ENCODE measurements at regions not wholly inside any gene's neighbourhood (a gene's known extent, or its start where the extent isn't known, plus 50 kb on each side); places are given as distances from the start of the nearest gene placed in this dataset.
"Not testable (repeated sequence)": the region's sequence is repeated elsewhere in the genome, so short reads cannot be mapped to it uniquely, and the experiment has no call there.

- FAIRE-seq = not testable (repeated sequence)
These were observed 1110.9 kb upstream of the TMEM132C start for GRCh38 chr12:127155935-127156619.

GRCh38 chr12:127157501-127158366 is 1109.2 kb upstream of the TMEM132C start:
- not testable (repeated sequence) for FAIRE-seq

DNA sequence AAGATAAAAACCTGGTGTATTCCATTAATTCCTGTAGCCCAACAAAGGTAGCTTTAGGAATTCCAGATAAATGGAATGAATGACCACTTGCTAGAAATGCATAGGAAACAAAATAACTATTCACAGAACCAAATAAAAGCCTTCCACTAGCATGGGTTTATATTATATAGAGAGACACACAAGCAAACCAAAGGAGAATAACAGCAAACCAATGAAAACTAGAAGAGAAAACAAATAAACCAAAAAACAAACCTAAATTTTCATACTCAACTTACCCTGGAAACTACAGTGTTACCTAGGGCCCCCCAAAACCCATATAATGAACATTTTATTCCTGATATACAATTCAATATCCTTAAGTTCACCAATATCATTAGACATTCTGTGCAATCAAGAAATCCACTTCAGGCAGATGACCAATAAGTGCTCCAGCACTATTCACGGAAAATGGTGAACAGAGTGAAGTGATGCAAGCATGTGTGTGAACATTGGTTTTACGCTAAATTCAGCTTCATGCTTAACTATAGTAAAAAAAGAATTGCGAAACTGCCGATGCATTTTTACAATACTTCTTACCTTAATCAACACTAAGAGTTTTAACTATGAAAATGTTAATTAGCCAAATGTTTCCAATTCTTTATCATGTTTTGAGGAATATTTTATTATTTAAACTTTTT is 1108.4 kb upstream of the TMEM132C start:
- FAIRE-seq = no peak

DNA sequence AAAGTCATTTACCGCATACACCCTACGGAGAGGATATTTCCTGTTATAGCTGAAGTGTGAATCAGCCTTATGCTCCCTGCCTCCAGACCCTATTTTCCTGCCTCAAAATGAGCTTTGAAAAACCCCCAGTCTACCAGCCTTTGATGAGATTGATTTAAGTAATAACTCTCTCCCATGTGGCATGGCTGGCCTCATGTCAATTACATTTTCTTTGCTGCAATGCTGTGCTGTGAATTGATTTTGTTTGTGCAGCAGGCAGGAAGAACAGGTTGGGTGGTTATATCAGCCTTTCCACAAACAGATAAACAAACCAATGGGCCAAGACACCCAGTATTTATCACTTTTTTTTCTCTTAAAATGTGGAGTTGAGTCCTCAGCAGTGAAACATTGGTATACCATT is 1105.5 kb upstream of the TMEM132C start:
- FAIRE-seq = no peak

DNA sequence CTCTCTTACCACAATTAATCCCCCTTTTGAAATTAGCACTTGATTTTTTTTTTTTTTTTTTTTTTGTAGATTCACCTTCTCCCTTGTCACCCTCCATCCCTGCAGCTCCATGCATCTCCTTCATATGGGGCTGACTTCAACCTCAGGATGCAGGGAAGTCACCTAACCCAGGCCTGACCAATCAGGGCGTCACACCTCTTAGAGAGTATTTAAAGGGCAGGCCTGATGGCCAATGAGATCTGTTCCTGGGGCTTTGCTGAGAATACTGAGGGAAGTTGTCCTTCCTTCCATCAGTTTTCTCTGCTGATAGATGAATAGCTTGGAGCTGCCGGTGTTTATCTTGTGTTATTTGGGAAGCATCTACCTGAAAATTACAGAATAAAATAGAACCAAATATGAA is 1104.7 kb upstream of the TMEM132C start:
- FAIRE-seq = no peak

DNA sequence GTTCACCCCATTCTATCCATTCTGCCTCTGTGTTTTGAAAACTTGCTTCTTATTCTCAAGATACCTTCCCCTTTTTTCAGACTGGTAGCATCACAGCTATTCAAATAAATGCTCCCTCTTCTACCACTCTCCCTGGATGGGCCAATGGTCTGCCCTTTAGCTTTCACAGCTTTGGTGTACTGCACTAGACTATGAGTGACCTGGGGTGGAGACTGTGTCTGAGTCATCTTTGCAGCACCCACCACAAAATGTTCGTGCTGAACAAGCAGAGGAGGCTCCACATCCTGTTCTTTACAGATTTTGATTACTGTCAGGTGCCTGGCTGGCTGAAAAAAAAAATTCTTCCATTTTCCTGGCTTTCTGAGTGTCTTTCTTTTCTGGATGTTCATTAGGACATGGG is 1104.1 kb upstream of the TMEM132C start:
- no peak for FAIRE-seq

- FAIRE-seq = no peak
These were observed 1101.2 kb upstream of the TMEM132C start for GRCh38 chr12:127165567-127166392.

- no peak for FAIRE-seq
These were observed 1097.4 kb upstream of the TMEM132C start for GRCh38 chr12:127169321-127170181.

DNA sequence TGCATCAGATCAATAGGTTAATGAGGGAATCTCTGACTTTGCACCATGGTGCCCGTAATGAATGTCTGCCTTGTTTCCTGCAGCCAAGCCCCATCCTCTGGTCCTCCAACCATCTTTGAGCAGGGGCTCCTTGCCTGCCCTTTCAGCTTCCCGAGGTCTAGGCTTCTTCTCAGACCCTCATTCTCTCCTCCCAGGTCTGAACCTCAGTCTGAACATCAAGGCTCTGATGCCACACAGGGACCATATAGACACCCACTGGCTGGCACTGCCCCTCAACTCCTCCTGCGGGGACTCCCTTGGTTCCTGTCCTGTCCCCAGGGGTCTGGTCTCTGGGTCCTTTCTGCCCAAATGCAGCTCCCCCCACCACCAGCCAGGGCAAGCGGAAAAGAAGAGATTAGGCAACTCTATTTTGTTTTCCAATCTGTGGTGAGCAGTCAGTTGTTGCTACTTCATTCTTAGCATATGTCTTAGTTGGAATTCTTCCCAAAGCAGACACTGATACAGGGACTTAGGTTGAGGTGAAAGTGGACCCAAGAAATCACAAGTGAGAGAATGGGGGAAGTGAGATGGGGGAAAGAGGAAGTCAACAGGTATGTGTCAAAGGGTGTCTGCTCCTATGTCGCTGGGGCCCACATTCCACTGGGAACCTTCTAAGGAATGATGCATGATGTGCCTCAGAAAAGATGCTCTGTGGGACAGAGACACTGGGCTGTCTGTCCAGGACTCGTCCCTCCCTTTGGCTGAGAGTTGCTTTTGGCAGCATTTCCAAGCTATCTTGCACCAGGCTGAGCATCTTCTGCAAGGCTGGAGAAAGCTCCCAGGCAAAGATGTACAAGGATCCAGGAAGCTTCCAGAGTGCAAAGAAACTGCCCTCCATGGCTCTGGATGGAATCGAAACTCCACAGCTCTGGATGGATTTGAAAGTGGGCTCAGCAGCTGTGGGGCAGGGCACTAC is 1096.5 kb upstream of the TMEM132C start:
- no peak for FAIRE-seq

DNA sequence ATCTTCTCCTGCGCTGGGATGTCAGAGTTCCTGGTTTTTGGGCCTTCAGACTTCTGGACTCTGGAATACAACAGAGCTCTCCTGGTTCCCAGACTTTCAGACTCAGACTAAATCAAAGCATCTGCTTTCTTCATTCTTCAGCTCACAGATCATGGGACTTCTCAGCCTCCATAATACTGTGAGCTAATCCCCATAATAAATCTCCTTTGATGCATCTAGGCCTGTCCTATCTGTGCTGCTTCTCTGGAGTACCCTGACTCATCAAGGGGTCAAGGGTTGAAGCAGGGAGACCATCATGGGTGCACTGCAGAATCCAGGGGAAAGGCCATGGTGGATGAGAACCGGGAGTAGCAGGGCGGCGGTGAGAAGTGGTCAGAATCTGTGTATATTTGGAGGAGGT is 1094.1 kb upstream of the TMEM132C start:
- FAIRE-seq = no peak

GRCh38 chr12:127173971-127174370 is 1093.0 kb upstream of the TMEM132C start:
- not testable (repeated sequence) for FAIRE-seq

DNA sequence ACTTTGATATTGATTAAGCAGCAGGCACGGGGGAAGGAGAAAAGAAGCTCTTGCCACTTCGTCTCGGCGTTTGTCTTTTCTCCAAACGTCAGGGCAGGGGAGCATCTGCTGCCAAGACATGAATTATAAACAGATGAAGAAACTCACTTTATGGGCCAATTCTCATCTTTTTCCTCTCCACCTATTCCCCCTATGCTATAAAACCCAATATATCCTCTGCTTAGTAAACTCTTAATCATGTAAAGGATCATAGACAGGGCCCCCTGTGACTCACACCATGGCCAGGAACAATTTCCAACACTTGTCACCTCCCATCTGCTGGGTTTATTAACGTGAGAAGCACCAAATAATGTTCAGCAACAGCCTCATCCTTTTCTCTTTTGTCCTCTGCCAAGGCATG is 1092.1 kb upstream of the TMEM132C start:
- FAIRE-seq = no peak

- no peak for FAIRE-seq
These were observed 1091.6 kb upstream of the TMEM132C start for GRCh38 chr12:127175361-127175760.

DNA sequence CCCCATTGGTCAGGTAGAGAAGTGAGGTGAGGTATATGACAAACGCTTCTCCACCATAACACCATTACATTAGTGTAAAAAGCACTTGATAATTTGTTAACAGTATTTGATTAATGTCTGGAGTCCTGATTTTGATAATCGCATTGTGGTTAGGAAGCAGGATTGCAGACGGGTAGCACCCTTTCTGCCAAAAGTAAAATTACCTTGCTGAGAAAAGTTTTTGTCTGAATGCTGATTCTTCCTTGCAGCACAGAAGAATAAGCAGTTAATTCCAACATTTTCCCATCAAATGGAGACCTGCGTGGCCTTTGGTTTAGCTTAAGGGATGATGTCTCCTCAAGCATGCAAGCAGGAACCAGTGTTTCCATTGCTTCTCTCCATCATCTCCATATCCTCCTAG is 1090.2 kb upstream of the TMEM132C start:
- no peak for FAIRE-seq

GRCh38 chr12:127178052-127178451 is 1088.9 kb upstream of the TMEM132C start:
- FAIRE-seq = no peak

DNA sequence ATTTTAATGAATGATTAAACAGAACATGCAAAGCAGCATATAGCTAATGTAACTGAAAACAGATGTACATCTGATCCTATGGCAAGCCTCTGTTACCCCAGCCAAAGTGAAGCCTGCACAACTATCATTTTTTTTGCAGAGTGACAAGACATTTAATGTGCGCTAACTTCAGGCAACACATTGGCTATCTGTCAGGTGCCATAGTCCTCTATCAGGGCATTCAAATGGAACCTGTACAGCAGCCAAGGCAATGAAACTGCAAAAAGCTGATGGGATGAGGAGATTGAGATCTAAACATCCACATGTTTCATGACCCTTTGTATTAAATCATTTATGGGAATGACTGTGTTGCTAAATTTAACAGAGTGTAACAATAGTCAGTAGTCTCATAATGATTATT is 1088.5 kb upstream of the TMEM132C start:
- FAIRE-seq = no peak

- FAIRE-seq = no peak
These were observed 1087.8 kb upstream of the TMEM132C start for GRCh38 chr12:127179176-127179575.

DNA sequence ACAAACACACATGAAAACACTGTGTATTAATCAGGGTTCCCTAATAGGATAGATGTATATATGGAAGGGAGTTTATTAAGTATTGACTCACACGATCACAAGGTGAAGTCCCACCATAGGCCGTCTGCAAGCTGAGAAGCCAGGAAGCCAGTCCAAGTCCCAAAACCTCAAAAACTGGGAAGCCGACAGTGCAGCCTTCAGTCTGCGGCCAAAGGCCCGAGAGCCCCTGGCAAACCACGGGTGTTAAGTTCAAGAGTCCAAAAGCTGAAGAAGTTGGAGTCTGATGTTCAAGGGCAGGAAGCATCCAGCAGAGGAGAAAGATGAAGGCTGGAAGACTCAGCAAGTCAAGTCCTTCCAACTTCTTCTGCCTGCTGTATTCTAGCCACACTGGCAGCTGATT is 1085.0 kb upstream of the TMEM132C start:
- no peak for FAIRE-seq

GRCh38 chr12:127189992-127190391 is 1077.0 kb upstream of the TMEM132C start:
- FAIRE-seq = no peak

DNA sequence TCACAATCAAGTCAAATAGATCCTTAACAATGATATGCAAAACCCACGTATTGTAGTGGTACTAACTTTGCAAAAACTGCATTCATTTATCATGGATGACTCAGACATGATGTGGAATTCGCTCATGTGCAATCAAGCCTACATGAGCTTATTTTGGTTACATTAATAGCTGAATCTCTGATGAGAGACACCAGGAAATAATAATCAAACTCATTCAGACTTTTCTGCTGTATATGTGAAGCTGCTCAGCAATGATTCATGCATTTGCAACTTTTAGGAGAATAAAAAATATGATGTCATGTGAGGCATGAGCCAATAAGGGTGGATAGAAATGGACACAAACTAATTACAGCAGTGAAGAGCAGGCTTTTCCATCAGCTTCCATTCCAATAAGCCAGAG is 1075.8 kb upstream of the TMEM132C start:
- no peak for FAIRE-seq

All from endometrium (tissue), 2 donors.